Endodermal cell (in vitro differentiated cells): ENCODE measurements at regions not wholly inside any gene's neighbourhood (a gene's known extent, or its start where the extent isn't known, plus 50 kb on each side); places are given as distances from the start of the nearest gene placed in this dataset.

Source experiments
- DNase-seq: peaks from one replicate; pipeline ENCODE4 v3.0.0-alpha.2; 2017
- H3K27ac ChIP-seq: 2 replicates; pipeline ENCODE4 v1.5.1; 2013; ENCODE audit warnings: mild to moderate bottlenecking, low read depth, low read length, moderate library complexity
- H3K27me3 ChIP-seq: 2 replicates; pipeline ENCODE4 v1.6.1; 2013; ENCODE audit warnings: mild to moderate bottlenecking, low read length, moderate library complexity; ENCODE audit not compliant: insufficient read depth, control insufficient read depth, poor library complexity, severe bottlenecking
- H3K36me3 ChIP-seq: 2 replicates; pipeline ENCODE4 v1.7.0; 2013; ENCODE audit warnings: mild to moderate bottlenecking, low read length, moderate library complexity; ENCODE audit not compliant: control insufficient read depth, insufficient read depth
- H3K4me1 ChIP-seq: one replicate; pipeline ENCODE4 v1.7.0; 2013; ENCODE audit warnings: low read length; ENCODE audit not compliant: control insufficient read depth, insufficient read depth
- H3K4me3 ChIP-seq: 2 replicates; pipeline ENCODE4 v1.5.1; 2013; ENCODE audit warnings: mild to moderate bottlenecking, low read length, moderate library complexity
- H3K9ac ChIP-seq: 2 replicates; pipeline ENCODE4 v1.6.1; 2013; ENCODE audit warnings: mild to moderate bottlenecking, low read length, moderate library complexity; ENCODE audit not compliant: poor library complexity, severe bottlenecking; ENCODE audit errors: extremely low read depth
- H3K9me3 ChIP-seq: 2 replicates; pipeline ENCODE4 v1.6.1; 2013; ENCODE audit warnings: mild to moderate bottlenecking, low read length, moderate library complexity; ENCODE audit not compliant: control insufficient read depth
- H3K27ac Mint-ChIP-seq: 2 replicates; pipeline ENCODE4 v1.8.0; 2020; ENCODE audit warnings: mixed read lengths
- H3K27me3 Mint-ChIP-seq: 2 replicates; pipeline ENCODE4 v1.8.0; 2021; ENCODE audit warnings: mild to moderate bottlenecking, mixed read lengths; ENCODE audit not compliant: insufficient read depth
- H3K36me3 Mint-ChIP-seq: 2 replicates; pipeline ENCODE4 v1.8.0; 2020; ENCODE audit warnings: low read depth, mixed read lengths
- H3K4me1 Mint-ChIP-seq: 2 replicates; pipeline ENCODE4 v1.8.0; 2020; ENCODE audit warnings: mixed read lengths
- H3K4me3 Mint-ChIP-seq: 2 replicates; pipeline ENCODE4 v1.8.0; 2020; ENCODE audit warnings: mild to moderate bottlenecking, moderate library complexity, mixed read lengths
- H3K9me3 Mint-ChIP-seq: 2 replicates; pipeline ENCODE4 v1.8.0; 2020; ENCODE audit warnings: mild to moderate bottlenecking, mixed read lengths
- WGBS, 2 experiments: methylation state at CpG; one replicate each; pipeline versions ENCODE4 v1.1.5 to v1.1.7; 2013; ENCODE audit warnings: missing lambda C conversion rate in 2 of 2, mixed read lengths in 1 of 2; ENCODE audit not compliant: insufficient coverage in 1 of 2, insufficient read length in 1 of 2; 5-methylcytosine and 5-hydroxymethylcytosine counted together
- TF ChIP-seq, protein P1 (sequence below): fragments of 200-600 bp; sonication (generic); conservative IDR thresholded peaks from 2 replicates; pipeline ENCODE4 v1.5.0; 2021; ENCODE audit warnings: antibody characterized with exemption, mild to moderate bottlenecking

DNA sequence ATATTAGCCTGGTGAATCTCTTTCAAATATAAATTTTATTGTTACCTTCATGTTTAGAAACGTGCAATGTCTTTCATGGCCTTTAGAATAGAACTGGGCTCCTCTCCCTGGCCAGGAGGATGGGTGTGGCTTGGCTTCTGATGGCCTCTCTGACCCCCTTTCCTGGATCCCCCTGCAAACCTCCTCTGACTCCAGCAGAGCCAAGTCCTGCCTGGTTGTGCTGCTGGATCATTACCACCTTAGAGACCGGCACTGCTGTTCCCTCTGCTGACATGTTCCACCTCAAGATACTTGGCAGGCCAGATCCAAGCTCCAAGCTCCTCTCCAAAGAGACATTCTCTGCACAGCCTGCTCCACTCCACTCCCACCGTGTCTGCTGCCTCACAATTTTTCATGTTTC is 823.8 kb upstream of the HS6ST1 start:
- no peaks in the 10 kb centered on the region for H3K4me1 Mint-ChIP-seq
- WGBS, 2 experiments, result 86 to 87% methylated on average over 1 to 3 of the region's 3 CpGs
- TF ChIP-seq, protein P1, sequence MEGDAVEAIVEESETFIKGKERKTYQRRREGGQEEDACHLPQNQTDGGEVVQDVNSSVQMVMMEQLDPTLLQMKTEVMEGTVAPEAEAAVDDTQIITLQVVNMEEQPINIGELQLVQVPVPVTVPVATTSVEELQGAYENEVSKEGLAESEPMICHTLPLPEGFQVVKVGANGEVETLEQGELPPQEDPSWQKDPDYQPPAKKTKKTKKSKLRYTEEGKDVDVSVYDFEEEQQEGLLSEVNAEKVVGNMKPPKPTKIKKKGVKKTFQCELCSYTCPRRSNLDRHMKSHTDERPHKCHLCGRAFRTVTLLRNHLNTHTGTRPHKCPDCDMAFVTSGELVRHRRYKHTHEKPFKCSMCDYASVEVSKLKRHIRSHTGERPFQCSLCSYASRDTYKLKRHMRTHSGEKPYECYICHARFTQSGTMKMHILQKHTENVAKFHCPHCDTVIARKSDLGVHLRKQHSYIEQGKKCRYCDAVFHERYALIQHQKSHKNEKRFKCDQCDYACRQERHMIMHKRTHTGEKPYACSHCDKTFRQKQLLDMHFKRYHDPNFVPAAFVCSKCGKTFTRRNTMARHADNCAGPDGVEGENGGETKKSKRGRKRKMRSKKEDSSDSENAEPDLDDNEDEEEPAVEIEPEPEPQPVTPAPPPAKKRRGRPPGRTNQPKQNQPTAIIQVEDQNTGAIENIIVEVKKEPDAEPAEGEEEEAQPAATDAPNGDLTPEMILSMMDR, result no peak
- H3K9ac ChIP-seq, result no peak overlapping the region
- DNase-seq, result no peak
- no peak overlapping the region for H3K27ac ChIP-seq
- H3K27ac Mint-ChIP-seq, result no peak overlapping the region
- H3K27me3 ChIP-seq, result no peaks in the 10 kb centered on the region
- H3K4me3 ChIP-seq, result no peak overlapping the region
- H3K4me3 Mint-ChIP-seq, result no peak overlapping the region
- H3K36me3 ChIP-seq, result no peaks in the 10 kb centered on the region
- H3K9me3 ChIP-seq, result no peaks in the 10 kb centered on the region
- H3K27me3 Mint-ChIP-seq, result no peaks in the 10 kb centered on the region
- peaks cover 2% of the 10 kb centered on the region for H3K9me3 Mint-ChIP-seq
- H3K4me1 ChIP-seq, result no peaks in the 10 kb centered on the region
- H3K36me3 Mint-ChIP-seq, result no peaks in the 10 kb centered on the region

DNA sequence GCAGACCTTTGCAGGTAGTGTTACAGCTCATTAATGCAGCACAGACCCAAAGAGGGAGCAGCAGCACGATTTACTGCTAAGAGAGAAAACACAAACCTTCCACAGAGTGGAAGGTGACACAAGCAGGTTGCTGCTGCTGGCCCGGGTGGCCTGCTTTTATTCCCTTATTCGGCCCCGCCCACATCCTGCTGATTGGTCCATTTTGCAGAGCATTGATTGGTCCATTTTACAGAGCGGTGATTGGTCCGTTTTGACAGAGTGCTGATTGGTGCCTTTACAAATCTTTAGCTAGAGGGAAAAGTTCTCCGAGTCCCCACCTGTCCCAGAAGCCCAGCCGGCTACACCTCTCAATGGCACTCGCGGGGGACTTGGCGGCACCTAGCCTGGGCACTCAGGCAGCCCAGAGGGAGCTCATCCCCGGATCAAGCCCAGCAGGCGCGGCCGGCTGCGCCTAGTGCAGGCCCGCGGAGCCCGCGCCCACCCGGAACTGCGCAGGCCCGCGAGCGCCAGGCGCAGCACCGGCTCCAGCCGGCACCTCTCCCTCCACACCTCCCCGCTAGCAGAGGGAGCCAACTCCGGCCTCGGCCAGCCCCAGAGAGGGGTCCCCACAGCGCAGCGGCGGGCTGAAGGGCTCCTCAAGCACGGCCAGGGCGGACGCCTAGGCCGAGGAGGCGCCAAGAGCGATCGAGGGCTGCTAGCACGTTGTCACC is 825.6 kb upstream of the HS6ST1 start:
- Histone ChIP-seq H3K9ac (no peak overlapping the region), H3K36me3 (no peaks in the 10 kb centered on the region), H3K4me3 (no peak overlapping the region), H3K9me3 (peaks cover 9% of the 10 kb centered on the region), H3K4me1 (no peaks in the 10 kb centered on the region), H3K27me3 (no peaks in the 10 kb centered on the region), H3K27ac (no peak overlapping the region)
- Mint-ChIP-seq H3K27me3 (no peaks in the 10 kb centered on the region), H3K4me3 (no peak overlapping the region), H3K4me1 (no peaks in the 10 kb centered on the region), H3K9me3 (peaks cover 4% of the 10 kb centered on the region), H3K36me3 (no peaks in the 10 kb centered on the region), H3K27ac (no peak overlapping the region)
- WGBS, 2 experiments, result 93 to 97% methylated on average over 9 to 42 of the region's 42 CpGs
- TF ChIP-seq, protein P1, result no peak
- DNase-seq, result no peak

DNA sequence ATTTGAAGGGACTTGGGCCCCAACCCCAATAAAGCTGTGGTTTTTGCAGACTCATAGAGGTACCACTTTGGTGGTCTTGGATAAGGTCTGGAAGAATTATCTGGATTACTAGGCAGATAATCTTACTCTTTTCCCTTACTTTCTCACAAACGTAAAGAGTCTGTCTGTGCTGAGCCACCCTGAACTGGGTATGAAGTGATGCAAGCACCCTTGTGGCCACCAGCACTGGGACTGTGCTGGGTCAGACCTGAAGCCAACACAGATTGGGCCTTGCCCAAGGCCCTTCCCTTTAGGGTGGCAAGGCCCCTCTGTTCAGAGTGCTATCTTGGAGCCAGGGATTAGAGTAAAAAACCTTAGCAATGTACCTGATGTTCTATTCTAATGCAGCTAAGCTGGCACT is 827.0 kb upstream of the RAB6C start:
- Histone ChIP-seq H3K27me3 (no peaks in the 10 kb centered on the region), H3K4me1 (no peaks in the 10 kb centered on the region), H3K9ac (no peak overlapping the region), H3K9me3 (peaks cover 12% of the 10 kb centered on the region), H3K4me3 (no peak overlapping the region), H3K27ac (no peak overlapping the region), H3K36me3 (no peaks in the 10 kb centered on the region)
- Mint-ChIP-seq H3K27ac (no peak overlapping the region), H3K9me3 (peaks cover 10% of the 10 kb centered on the region), H3K4me1 (no peaks in the 10 kb centered on the region), H3K4me3 (no peak overlapping the region), H3K36me3 (no peaks in the 10 kb centered on the region), H3K27me3 (no peaks in the 10 kb centered on the region)
- no peak for DNase-seq
- WGBS, 2 experiments, result 88% methylated on average over 1 of the region's 1 CpG; no CpG with 5 or more reads in 1 of the 2 experiments
- TF ChIP-seq, protein P1, result no peak
